LNCAP (cell line): ENCODE measurements at regions not wholly inside any gene's neighbourhood (a gene's known extent, or its start where the extent isn't known, plus 50 kb on each side); places are given as distances from the start of the nearest gene placed in this dataset.

Experiments used
- CTCF ChIP-seq: fragments of 450-650 bp; IDR thresholded peaks from 2 replicates; pipeline ENCODE4 v1.5.1; 2017; ENCODE audit warnings: mild to moderate bottlenecking

DNA sequence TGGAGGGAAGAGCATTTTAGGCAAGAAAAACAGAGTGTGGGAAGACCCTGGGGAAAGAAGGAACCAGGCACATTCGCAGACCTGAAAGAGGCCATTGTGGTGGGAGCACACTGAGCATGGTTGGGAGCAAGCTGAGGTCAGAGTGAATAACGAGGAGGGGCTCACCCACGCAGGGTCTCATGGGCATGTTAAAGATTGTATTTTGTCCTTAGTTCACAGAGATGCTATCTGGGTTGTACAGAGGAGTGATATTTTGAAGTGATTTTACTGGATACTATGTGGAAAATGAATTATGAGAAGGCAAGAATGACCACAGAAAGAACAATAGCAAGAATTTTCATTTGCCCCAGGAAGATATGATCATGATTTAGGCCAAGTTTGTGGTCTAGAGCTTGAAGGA lies 578.3 kb upstream of the NR5A2 start:
- TF ChIP-seq CTCF: no peak

- no peak for TF ChIP-seq CTCF
Observed at GRCh38 chr1:199449681-199450080, 577.8 kb upstream of the NR5A2 start.

- no peak for TF ChIP-seq CTCF
Observed at GRCh38 chr1:199452627-199453026, 574.9 kb upstream of the NR5A2 start.

DNA sequence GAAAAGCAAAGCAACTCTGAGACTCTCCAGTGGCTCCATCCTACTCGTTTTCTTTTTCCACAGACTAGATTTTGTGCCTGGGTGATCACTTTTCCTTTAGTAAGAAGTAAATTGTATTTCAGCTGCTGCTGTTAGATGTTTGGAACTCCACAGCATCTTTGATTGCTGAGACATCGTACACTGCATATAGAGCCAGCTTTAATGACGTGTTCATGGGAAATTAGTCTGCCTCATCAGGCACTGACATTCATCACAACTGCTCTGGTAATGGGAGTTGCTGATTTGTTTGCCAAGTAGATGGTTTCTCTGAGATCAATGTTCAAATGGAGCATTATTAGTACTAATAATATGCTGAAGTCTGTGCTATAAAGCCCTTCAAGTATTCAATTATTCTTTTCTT lies 573.8 kb upstream of the NR5A2 start:
- no peak for TF ChIP-seq CTCF

DNA sequence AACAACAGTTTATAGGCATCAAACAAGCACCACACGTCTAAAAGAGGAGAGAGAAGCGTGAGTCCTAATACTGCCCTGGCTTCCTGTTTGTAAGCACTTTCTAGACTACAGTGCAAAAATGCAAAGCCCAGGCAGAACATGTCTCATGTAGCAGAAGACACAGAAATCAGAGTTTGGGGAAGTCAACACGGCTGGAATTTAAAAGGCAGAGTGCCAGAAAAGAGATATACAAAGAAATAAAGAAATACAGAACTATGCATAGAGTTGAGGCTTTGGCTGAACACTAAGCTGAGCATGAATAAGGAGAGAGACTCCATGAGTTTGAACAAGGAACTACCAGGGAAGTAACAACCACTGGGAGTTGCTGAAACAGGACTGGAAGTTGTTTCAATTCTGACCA lies 566.6 kb upstream of the NR5A2 start:
- TF ChIP-seq CTCF: no peak

- peak; percentile 72 for TF ChIP-seq CTCF
Observed at GRCh38 chr1:199463521-199464127, 563.9 kb upstream of the NR5A2 start.

- no peak for TF ChIP-seq CTCF
Observed at GRCh38 chr1:199466961-199467360, 560.5 kb upstream of the NR5A2 start.

DNA sequence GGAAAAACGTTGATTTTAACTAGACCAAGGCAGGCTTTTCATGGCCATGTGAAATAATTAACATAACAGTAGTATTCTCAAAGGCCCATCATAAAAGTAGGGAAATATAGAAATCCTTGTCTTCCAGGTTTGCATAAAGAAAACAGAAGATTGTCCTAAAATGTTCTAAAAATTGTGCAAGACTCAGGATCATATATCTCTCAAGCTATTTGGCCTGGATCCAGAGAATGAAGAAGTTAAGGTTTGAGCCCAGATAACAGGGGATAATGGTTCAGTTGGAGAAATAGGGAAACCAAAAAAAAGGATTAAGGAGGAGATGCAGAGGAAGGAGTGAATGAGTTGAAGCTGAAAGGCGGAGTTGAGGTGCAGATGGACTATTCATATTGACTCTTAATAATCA lies 555.5 kb upstream of the NR5A2 start:
- no peak for TF ChIP-seq CTCF
